ENCODE measurements at regions not wholly inside any gene's neighbourhood (a gene's known extent, or its start where the extent isn't known, plus 50 kb on each side); places are given as distances from the start of the nearest gene placed in this dataset.

GRCh38 chr6:1053586-1053985 is 258.3 kb upstream of the FOXQ1 start:
- Mint-ChIP-seq H3K36me3 (ENCODE audit: low read depth) (no peaks in the 10 kb centered on the region), H3K4me3 (no peak overlapping the region)

GRCh38 chr6:1052262-1052661 is 259.6 kb upstream of the FOXQ1 start:
- TF ChIP-seq CTCF (IDR thresholded peaks at IDR 0.05; ENCODE audit: unreplicated experiment in 3 of 3), result no peak
- H3K27me3 Mint-ChIP-seq (ENCODE audit: low read depth), result peaks cover 7% of the 10 kb centered on the region
- H3K4me1 Mint-ChIP-seq, result peaks cover 6% of the 10 kb centered on the region
- H3K36me3 Mint-ChIP-seq (ENCODE audit: low read depth), result no peaks in the 10 kb centered on the region
- H3K27ac Mint-ChIP-seq, result no peak overlapping the region
- H3K4me3 Mint-ChIP-seq, result no peak overlapping the region
- peaks cover 3% of the 10 kb centered on the region for H3K9me3 Mint-ChIP-seq

More at GRCh38 chr6:1053586-1053985, 258.3 kb upstream of the FOXQ1 start:
- H3K27ac Mint-ChIP-seq, result no peak overlapping the region
- H3K4me1 Mint-ChIP-seq, result no peaks in the 10 kb centered on the region
- peaks cover 7% of the 10 kb centered on the region for H3K27me3 Mint-ChIP-seq (ENCODE audit: low read depth)
- no peak for TF ChIP-seq CTCF (IDR thresholded peaks at IDR 0.05; ENCODE audit: unreplicated experiment in 3 of 3)
- H3K9me3 Mint-ChIP-seq, result no peaks in the 10 kb centered on the region

GRCh38 chr6:1049900-1050299 is 262.0 kb upstream of the FOXQ1 start:
- H3K27ac Mint-ChIP-seq, result no peak overlapping the region
- no peak overlapping the region for H3K4me3 Mint-ChIP-seq
- no peak for TF ChIP-seq CTCF (IDR thresholded peaks at IDR 0.05; ENCODE audit: unreplicated experiment in 3 of 3)
- H3K9me3 Mint-ChIP-seq, result peaks cover 3% of the 10 kb centered on the region
- peaks cover 6% of the 10 kb centered on the region for H3K4me1 Mint-ChIP-seq
- H3K27me3 Mint-ChIP-seq (ENCODE audit: low read depth), result peaks cover 12% of the 10 kb centered on the region
- no peaks in the 10 kb centered on the region for H3K36me3 Mint-ChIP-seq (ENCODE audit: low read depth)

- Mint-ChIP-seq H3K27ac (no peak overlapping the region), H3K4me1 (peaks cover 6% of the 10 kb centered on the region), H3K9me3 (peaks cover 3% of the 10 kb centered on the region), H3K36me3 (ENCODE audit: low read depth) (no peaks in the 10 kb centered on the region), H3K27me3 (ENCODE audit: low read depth) (peaks cover 12% of the 10 kb centered on the region), H3K4me3 (no peak overlapping the region)
- no peak for TF ChIP-seq CTCF (IDR thresholded peaks at IDR 0.05; ENCODE audit: unreplicated experiment in 3 of 3)
These were observed 262.7 kb upstream of the FOXQ1 start for GRCh38 chr6:1049170-1049569.

GRCh38 chr6:1047981-1048541 is 263.8 kb upstream of the FOXQ1 start:
- peaks cover 12% of the 10 kb centered on the region for H3K27me3 Mint-ChIP-seq (ENCODE audit: low read depth)
- no peak for TF ChIP-seq CTCF (IDR thresholded peaks at IDR 0.05; ENCODE audit: unreplicated experiment in 3 of 3)
- H3K27ac Mint-ChIP-seq, result peak overlapping the region; percentile 3 to 75 (median 23)
- no peak overlapping the region for H3K4me3 Mint-ChIP-seq
- H3K9me3 Mint-ChIP-seq, result peaks cover 3% of the 10 kb centered on the region
- no peaks in the 10 kb centered on the region for H3K36me3 Mint-ChIP-seq (ENCODE audit: low read depth)
- peaks cover 6% of the 10 kb centered on the region for H3K4me1 Mint-ChIP-seq

GRCh38 chr6:1045239-1045638 is 266.7 kb upstream of the FOXQ1 start:
- Mint-ChIP-seq H3K4me1 (peaks cover 6% of the 10 kb centered on the region), H3K9me3 (peaks cover 6% of the 10 kb centered on the region), H3K27ac (no peak overlapping the region), H3K36me3 (ENCODE audit: low read depth) (no peaks in the 10 kb centered on the region), H3K4me3 (no peak overlapping the region), H3K27me3 (ENCODE audit: low read depth) (peaks cover 18% of the 10 kb centered on the region)
- TF ChIP-seq CTCF (IDR thresholded peaks at IDR 0.05; ENCODE audit: unreplicated experiment in 3 of 3), result no peak

Data from nephron (organoid).